GM10248 (cell line): ENCODE measurements at regions not wholly inside any gene's neighbourhood (a gene's known extent, or its start where the extent isn't known, plus 50 kb on each side); places are given as distances from the start of the nearest gene placed in this dataset.

Source experiments
- CTCF ChIA-PET: fragments of 300-600 bp; sonication (Branson Sonifier 250); formaldehyde crosslinking; extraction: SDS; loops from one replicate; lab custom pipeline; 2021; ENCODE audit warnings: antibody characterized with exemption; lab: Yijun Ruan, JAX
- POLR2A ChIA-PET: fragments of 350-650 bp; sonication (Branson Sonifier 250); formaldehyde crosslinking; extraction: SDS; loops from one replicate; lab custom pipeline; 2020; ENCODE audit warnings: antibody characterized with exemption; lab: Yijun Ruan, JAX
- DNase-seq: peaks from one replicate; pipeline ENCODE4 v3.0.0; 2012; ENCODE audit errors: extremely low spot score
- CTCF ChIP-seq: IDR thresholded peaks from 2 replicates; pipeline ENCODE4 v1.5.1; 2012; ENCODE audit warnings: mild to moderate bottlenecking, low read depth; ENCODE audit errors: extremely low read depth, missing control alignments, control extremely low read depth

- no peak for DNase-seq
- no peak for TF ChIP-seq CTCF
- ChIA-PET POLR2A (no interaction called here), CTCF (interaction anchor here (1.2 to 11.9 kb wide), 5 partner anchors 8 to 55 kb away, joined by 3 to 263 read pairs (median 4); no protein-coding TSS in a partner anchor)
Observed at GRCh38 chr6:37570482-37571133, 70.9 kb upstream of the CCDC167 start.

- ChIA-PET CTCF (interaction anchor here (1.1 to 11.9 kb wide), 2 partner anchors 33 to 244 kb away, joined by 4 to 263 read pairs; no protein-coding TSS in a partner anchor), POLR2A (no interaction called here)
- no peak for TF ChIP-seq CTCF
- no peak for DNase-seq
Observed at GRCh38 chr6:37569743-37570481, 70.2 kb upstream of the CCDC167 start.

- ChIA-PET POLR2A (no interaction called here), CTCF (interaction anchor here (1.1 to 11.9 kb wide), 2 partner anchors 32 to 243 kb away, joined by 4 to 263 read pairs; no protein-coding TSS in a partner anchor)
- no peak for TF ChIP-seq CTCF
- no peak for DNase-seq
Observed at GRCh38 chr6:37569317-37569716, 69.6 kb upstream of the CCDC167 start.

GRCh38 chr6:37566950-37567349 lies 67.3 kb upstream of the CCDC167 start:
- CTCF ChIA-PET = interaction anchor here (0.7 to 11.9 kb wide), 25 partner anchors 11 to 467 kb away, joined by 3 to 263 read pairs (median 5); partner anchors contain the start of genes CCDC167 and CMTR1

GRCh38 chr6:37566111-37566949 lies 66.6 kb upstream of the CCDC167 start:
- peak; percentile 89 for DNase-seq
- POLR2A ChIA-PET = interaction anchor here (0.6 to 1.3 kb wide), 4 partner anchors 9 to 74 kb away, joined by 3 to 4 read pairs (median 4); no protein-coding TSS in a partner anchor
- CTCF ChIA-PET = interaction anchor here (0.6 to 11.9 kb wide), 56 partner anchors 12 to 956 kb away, joined by 3 to 263 read pairs (median 4); partner anchors contain the start of genes CCDC167, CMTR1 and MDGA1
- TF ChIP-seq CTCF = peak; percentile 97

More at GRCh38 chr6:37566950-37567349, 67.3 kb upstream of the CCDC167 start:
- TF ChIP-seq CTCF = no peak
- POLR2A ChIA-PET = no interaction called here
- DNase-seq = no peak
